PC-3 (cell line): ENCODE measurements at regions not wholly inside any gene's neighbourhood (a gene's known extent, or its start where the extent isn't known, plus 50 kb on each side); places are given as distances from the start of the nearest gene placed in this dataset.

Experiments
- ATAC-seq: fragments of 200-7000 bp; cut with Tn5 transposase; 2 replicates; pipeline ENCODE4 v1.9.1; 2020; ENCODE audit warnings: mild to moderate bottlenecking, moderate library complexity
- BruUV-seq: library from RNA; stranded (reverse); fragments of 400-500 nt; replicated peaks from 2 replicates; lab custom pipeline; 2021; lab: Mats Ljungman, UMichigan
- CTCF ChIA-PET: fragments of 300-600 bp; sonication (Branson Sonifier 250); formaldehyde crosslinking; loops from one replicate; lab custom pipeline; 2022; ENCODE audit warnings: antibody characterized with exemption; lab: Charles Lee
- POLR2A ChIA-PET: fragments of 300-600 bp; sonication (Branson Sonifier 250); formaldehyde crosslinking; loops from one replicate; lab custom pipeline; 2022; ENCODE audit warnings: antibody characterized with exemption; ENCODE audit not compliant: unreplicated experiment; lab: Charles Lee
- DNase-seq: peaks from one replicate; pipeline ENCODE4 v3.0.0-alpha.2; 2015
- H2AFZ ChIP-seq: fragments of 300-600 bp; sonication (generic); 2 replicates; pipeline ENCODE4 v1.6.0; 2016; ENCODE audit warnings: antibody characterized with exemption, low read length
- H3F3A ChIP-seq: fragments of 300-600 bp; sonication (generic); one replicate; pipeline ENCODE4 v1.6.0; 2017; ENCODE audit warnings: antibody characterized with exemption, low read length, control low read depth, mild to moderate bottlenecking; ENCODE audit not compliant: unreplicated experiment
- H3K27ac ChIP-seq: fragments of 300-600 bp; sonication (generic); 2 replicates; pipeline ENCODE4 v1.5.1; 2016; ENCODE audit warnings: mild to moderate bottlenecking, low read length
- H3K27me3 ChIP-seq: fragments of 300-600 bp; sonication (generic); 2 replicates; pipeline ENCODE4 v1.6.1; 2016; ENCODE audit warnings: low read length, mixed read lengths
- H3K36me3 ChIP-seq: fragments of 300-600 bp; sonication (generic); 2 replicates; pipeline ENCODE4 v1.6.1; 2016; ENCODE audit warnings: low read depth, mixed run types, low read length, mixed read lengths
- H3K4me1 ChIP-seq: fragments of 300-600 bp; sonication (generic); 2 replicates; pipeline ENCODE4 v1.5.1; 2016; ENCODE audit warnings: low read length; ENCODE audit not compliant: insufficient read depth
- H3K4me2 ChIP-seq: fragments of 300-600 bp; sonication (generic); 2 replicates; pipeline ENCODE4 v1.6.0; 2016; ENCODE audit warnings: low read length
- H3K4me3 ChIP-seq: fragments of 300-600 bp; sonication (generic); 2 replicates; pipeline ENCODE4 v1.5.1; 2016; ENCODE audit warnings: mild to moderate bottlenecking, low read length, mixed read lengths
- H3K79me2 ChIP-seq: fragments of 300-600 bp; sonication (generic); 2 replicates; pipeline ENCODE4 v1.6.1; 2017; ENCODE audit warnings: low read length, mixed read lengths
- H3K9ac ChIP-seq: fragments of 300-600 bp; sonication (generic); 2 replicates; pipeline ENCODE4 v1.6.0; 2016; ENCODE audit warnings: mild to moderate bottlenecking, low read length
- H3K9me2 ChIP-seq: fragments of 300-600 bp; sonication (generic); replicated peaks from 2 replicates; pipeline ENCODE4 v1.6.1; 2016; ENCODE audit warnings: mixed run types, low read length, mixed read lengths
- H3K9me3 ChIP-seq: fragments of 300-600 bp; sonication (generic); 2 replicates; pipeline ENCODE4 v1.6.1; 2016; ENCODE audit warnings: low read length, mixed read lengths
- H4K20me1 ChIP-seq: fragments of 300-600 bp; sonication (generic); 2 replicates; pipeline ENCODE4 v1.6.1; 2016; ENCODE audit warnings: low read length, mixed read lengths
- EZH2 ChIP-seq: fragments of 300-600 bp; sonication (generic); IDR thresholded peaks from one replicate; pipeline ENCODE4 v1.6.1; 2017; ENCODE audit warnings: antibody characterized with exemption, mild to moderate bottlenecking, low read length; ENCODE audit not compliant: unreplicated experiment
- EZH2phosphoT487 ChIP-seq: fragments of 300-600 bp; sonication (generic); IDR thresholded peaks from 2 replicates; pipeline ENCODE4 v1.6.1; 2018; ENCODE audit warnings: mild to moderate bottlenecking, antibody characterized with exemption, low read length, borderline replicate concordance
- intact Hi-C: fragments of 100-400 bp; cut with micrococcal nuclease; formaldehyde crosslinking; loops from 2 replicates; pipeline ENCODE4 v1.9.0; 2023
- TF ChIP-seq, protein P1 (sequence below): fragments of 300-600 bp; sonication (generic); conservative IDR thresholded peaks from 2 replicates; pipeline ENCODE4 v1.5.1; 2017; ENCODE audit warnings: antibody characterized with exemption, low read depth, mild to moderate bottlenecking, low read length

DNA sequence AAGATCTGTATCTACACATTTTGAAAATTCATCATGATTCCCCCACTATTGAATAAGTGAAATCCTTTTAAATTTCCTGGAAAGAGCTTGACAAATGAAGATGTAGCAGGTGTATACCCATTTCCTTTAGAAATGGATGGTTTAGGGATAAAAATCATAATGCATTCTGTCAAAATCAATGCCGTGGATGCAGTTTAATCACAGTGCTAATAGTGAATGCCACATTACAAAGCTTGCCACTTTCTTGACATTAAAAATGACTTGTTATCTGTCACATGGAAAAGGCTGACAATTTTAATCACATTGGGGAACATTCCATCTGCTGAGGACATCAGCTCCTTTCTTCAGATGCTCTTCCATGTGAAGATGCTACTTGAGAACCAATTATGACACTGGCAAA lies 229.6 kb downstream of the GPAM start:
- Histone ChIP-seq H3K27ac (no peak overlapping the region), H3K4me3 (no peak overlapping the region), H3K9ac (no peak overlapping the region), H3K4me2 (no peak overlapping the region), H3F3A (no peaks in the 10 kb centered on the region), H3K27me3 (no peaks in the 10 kb centered on the region), H2AFZ (no peak overlapping the region), H3K9me2 (no peaks in the 10 kb centered on the region), H3K4me1 (no peaks in the 10 kb centered on the region), H3K79me2 (no peaks in the 10 kb centered on the region), H3K9me3 (no peaks in the 10 kb centered on the region), H3K36me3 (no peaks in the 10 kb centered on the region), H4K20me1 (no peaks in the 10 kb centered on the region)
- POLR2A ChIA-PET, result no interaction called here
- TF ChIP-seq EZH2phosphoT487 (no peak), EZH2 (no peak)
- TF ChIP-seq, protein P1, sequence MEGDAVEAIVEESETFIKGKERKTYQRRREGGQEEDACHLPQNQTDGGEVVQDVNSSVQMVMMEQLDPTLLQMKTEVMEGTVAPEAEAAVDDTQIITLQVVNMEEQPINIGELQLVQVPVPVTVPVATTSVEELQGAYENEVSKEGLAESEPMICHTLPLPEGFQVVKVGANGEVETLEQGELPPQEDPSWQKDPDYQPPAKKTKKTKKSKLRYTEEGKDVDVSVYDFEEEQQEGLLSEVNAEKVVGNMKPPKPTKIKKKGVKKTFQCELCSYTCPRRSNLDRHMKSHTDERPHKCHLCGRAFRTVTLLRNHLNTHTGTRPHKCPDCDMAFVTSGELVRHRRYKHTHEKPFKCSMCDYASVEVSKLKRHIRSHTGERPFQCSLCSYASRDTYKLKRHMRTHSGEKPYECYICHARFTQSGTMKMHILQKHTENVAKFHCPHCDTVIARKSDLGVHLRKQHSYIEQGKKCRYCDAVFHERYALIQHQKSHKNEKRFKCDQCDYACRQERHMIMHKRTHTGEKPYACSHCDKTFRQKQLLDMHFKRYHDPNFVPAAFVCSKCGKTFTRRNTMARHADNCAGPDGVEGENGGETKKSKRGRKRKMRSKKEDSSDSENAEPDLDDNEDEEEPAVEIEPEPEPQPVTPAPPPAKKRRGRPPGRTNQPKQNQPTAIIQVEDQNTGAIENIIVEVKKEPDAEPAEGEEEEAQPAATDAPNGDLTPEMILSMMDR, result no peak
- intact Hi-C loops, result no loop called here
- ATAC-seq (no peak), DNase-seq (no peak)
- CTCF ChIA-PET, result no interaction called here
- BruUV-seq, result no TSS peak

DNA sequence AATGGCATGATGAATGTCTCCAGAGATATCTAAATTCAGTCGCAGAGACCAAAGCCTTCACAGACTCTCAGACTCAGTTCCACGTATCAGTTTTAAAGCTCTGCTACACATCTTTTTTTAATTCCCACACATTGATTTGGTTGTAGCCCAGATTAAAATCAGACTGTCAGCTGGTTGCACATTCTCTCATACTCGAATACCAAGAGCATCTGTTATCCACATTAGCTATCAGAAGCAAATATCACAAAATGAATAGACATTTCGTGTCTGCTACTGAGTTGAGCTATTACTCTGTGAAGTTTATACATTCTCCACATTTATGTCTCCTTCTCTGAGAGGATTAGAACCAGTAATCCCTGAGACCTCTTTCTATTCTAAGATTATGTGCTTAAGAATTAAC lies 229.2 kb downstream of the GPAM start:
- H3K9ac ChIP-seq, result no peak overlapping the region
- H4K20me1 ChIP-seq, result no peaks in the 10 kb centered on the region
- BruUV-seq, result no TSS peak
- no peak for ATAC-seq
- intact Hi-C loops, result no loop called here
- no peak overlapping the region for H3K27ac ChIP-seq
- no peaks in the 10 kb centered on the region for H3K27me3 ChIP-seq
- no peak overlapping the region for H2AFZ ChIP-seq
- no peaks in the 10 kb centered on the region for H3K9me2 ChIP-seq
- no peaks in the 10 kb centered on the region for H3K36me3 ChIP-seq
- no peaks in the 10 kb centered on the region for H3K4me1 ChIP-seq
- H3K79me2 ChIP-seq, result no peaks in the 10 kb centered on the region
- no peaks in the 10 kb centered on the region for H3F3A ChIP-seq
- POLR2A ChIA-PET, result no interaction called here
- H3K4me2 ChIP-seq, result no peak overlapping the region
- no peak overlapping the region for H3K4me3 ChIP-seq
- no peak for TF ChIP-seq EZH2
- TF ChIP-seq, protein P1, result no peak
- TF ChIP-seq EZH2phosphoT487, result no peak
- CTCF ChIA-PET, result no interaction called here
- no peaks in the 10 kb centered on the region for H3K9me3 ChIP-seq
- DNase-seq, result no peak

DNA sequence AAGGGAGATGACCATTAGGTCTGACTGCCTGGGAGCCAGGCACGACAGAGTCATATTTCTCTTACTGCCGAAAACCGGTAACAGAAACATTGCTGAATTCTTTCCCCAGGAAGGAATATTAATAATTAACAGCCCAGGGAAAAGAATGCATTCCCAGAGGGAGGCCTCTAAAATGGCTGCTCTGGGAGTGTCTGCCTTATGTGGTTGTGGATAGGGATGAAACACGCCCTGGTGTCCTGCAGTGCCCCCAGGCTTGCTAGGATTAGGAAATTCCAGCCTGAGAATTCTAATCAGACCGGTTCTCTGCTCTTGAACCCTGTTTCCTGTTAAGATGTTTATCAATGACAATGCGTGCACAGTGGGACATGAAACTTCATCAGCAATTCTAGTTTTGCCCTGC lies 226.7 kb downstream of the GPAM start:
- H3K4me1 ChIP-seq, result no peaks in the 10 kb centered on the region
- ATAC-seq (no peak), DNase-seq (no peak)
- H3K79me2 ChIP-seq, result no peaks in the 10 kb centered on the region
- CTCF ChIA-PET, result no interaction called here
- H3K27ac ChIP-seq, result no peak overlapping the region
- POLR2A ChIA-PET, result no interaction called here
- H2AFZ ChIP-seq, result no peak overlapping the region
- intact Hi-C loops, result no loop called here
- TF ChIP-seq EZH2phosphoT487 (no peak), EZH2 (no peak)
- TF ChIP-seq, protein P1, result no peak
- H3K36me3 ChIP-seq, result no peaks in the 10 kb centered on the region
- H4K20me1 ChIP-seq, result no peaks in the 10 kb centered on the region
- H3K9me2 ChIP-seq, result no peaks in the 10 kb centered on the region
- H3K9me3 ChIP-seq, result no peaks in the 10 kb centered on the region
- BruUV-seq, result no TSS peak
- H3F3A ChIP-seq, result no peaks in the 10 kb centered on the region
- no peak overlapping the region for H3K4me3 ChIP-seq
- no peaks in the 10 kb centered on the region for H3K27me3 ChIP-seq
- no peak overlapping the region for H3K4me2 ChIP-seq
- no peak overlapping the region for H3K9ac ChIP-seq
